Prostate gland (tissue), 2 donors: ENCODE measurements at regions not wholly inside any gene's neighbourhood (a gene's known extent, or its start where the extent isn't known, plus 50 kb on each side); places are given as distances from the start of the nearest gene placed in this dataset.

Experiments
- POLR2AphosphoS5 ChIP-seq: sonication (generic); formaldehyde crosslinking; IDR thresholded peaks from one replicate; pipeline ENCODE4 v1.6.1; 2017; ENCODE audit warnings: antibody characterized with exemption
- TF ChIP-seq, protein P1 (sequence below), 4 experiments: fragments of 200-600 bp in 2 of 4; fragments of 450-650 bp in 2 of 4; sonication (generic) in 2 of 4; IDR thresholded peaks; 1 replicate in 3 of 4; 2 replicates in 1 of 4; pipeline ENCODE4 v1.5.1; 2016 to 2019; ENCODE audit warnings: antibody characterized with exemption in 4 of 4, mild to moderate bottlenecking in 2 of 4, moderate library complexity in 2 of 4

GRCh38 chr22:47848184-47848920, 1085.9 kb downstream of the TBC1D22A start:
- no peak for TF ChIP-seq POLR2AphosphoS5
- TF ChIP-seq, protein P1, sequence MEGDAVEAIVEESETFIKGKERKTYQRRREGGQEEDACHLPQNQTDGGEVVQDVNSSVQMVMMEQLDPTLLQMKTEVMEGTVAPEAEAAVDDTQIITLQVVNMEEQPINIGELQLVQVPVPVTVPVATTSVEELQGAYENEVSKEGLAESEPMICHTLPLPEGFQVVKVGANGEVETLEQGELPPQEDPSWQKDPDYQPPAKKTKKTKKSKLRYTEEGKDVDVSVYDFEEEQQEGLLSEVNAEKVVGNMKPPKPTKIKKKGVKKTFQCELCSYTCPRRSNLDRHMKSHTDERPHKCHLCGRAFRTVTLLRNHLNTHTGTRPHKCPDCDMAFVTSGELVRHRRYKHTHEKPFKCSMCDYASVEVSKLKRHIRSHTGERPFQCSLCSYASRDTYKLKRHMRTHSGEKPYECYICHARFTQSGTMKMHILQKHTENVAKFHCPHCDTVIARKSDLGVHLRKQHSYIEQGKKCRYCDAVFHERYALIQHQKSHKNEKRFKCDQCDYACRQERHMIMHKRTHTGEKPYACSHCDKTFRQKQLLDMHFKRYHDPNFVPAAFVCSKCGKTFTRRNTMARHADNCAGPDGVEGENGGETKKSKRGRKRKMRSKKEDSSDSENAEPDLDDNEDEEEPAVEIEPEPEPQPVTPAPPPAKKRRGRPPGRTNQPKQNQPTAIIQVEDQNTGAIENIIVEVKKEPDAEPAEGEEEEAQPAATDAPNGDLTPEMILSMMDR (IDR thresholded peaks at IDR 0.05) = no peak
